PC-3 (cell line): ENCODE measurements at regions not wholly inside any gene's neighbourhood (a gene's known extent, or its start where the extent isn't known, plus 50 kb on each side); places are given as distances from the start of the nearest gene placed in this dataset.

ENCODE experiments used
- ATAC-seq: fragments of 200-7000 bp; cut with Tn5 transposase; 2 replicates; pipeline ENCODE4 v1.9.1; 2020; ENCODE audit warnings: mild to moderate bottlenecking, moderate library complexity
- BruUV-seq: library from RNA; stranded (reverse); fragments of 400-500 nt; replicated peaks from 2 replicates; lab custom pipeline; 2021; lab: Mats Ljungman, UMichigan
- CTCF ChIA-PET: fragments of 300-600 bp; sonication (Branson Sonifier 250); formaldehyde crosslinking; loops from one replicate; lab custom pipeline; 2022; ENCODE audit warnings: antibody characterized with exemption; lab: Charles Lee
- POLR2A ChIA-PET: fragments of 300-600 bp; sonication (Branson Sonifier 250); formaldehyde crosslinking; loops from one replicate; lab custom pipeline; 2022; ENCODE audit warnings: antibody characterized with exemption; ENCODE audit not compliant: unreplicated experiment; lab: Charles Lee
- DNase-seq: peaks from one replicate; pipeline ENCODE4 v3.0.0-alpha.2; 2015
- H2AFZ ChIP-seq: fragments of 300-600 bp; sonication (generic); 2 replicates; pipeline ENCODE4 v1.6.0; 2016; ENCODE audit warnings: antibody characterized with exemption, low read length
- H3F3A ChIP-seq: fragments of 300-600 bp; sonication (generic); one replicate; pipeline ENCODE4 v1.6.0; 2017; ENCODE audit warnings: antibody characterized with exemption, low read length, control low read depth, mild to moderate bottlenecking; ENCODE audit not compliant: unreplicated experiment
- H3K27ac ChIP-seq: fragments of 300-600 bp; sonication (generic); 2 replicates; pipeline ENCODE4 v1.5.1; 2016; ENCODE audit warnings: mild to moderate bottlenecking, low read length
- H3K27me3 ChIP-seq: fragments of 300-600 bp; sonication (generic); 2 replicates; pipeline ENCODE4 v1.6.1; 2016; ENCODE audit warnings: low read length, mixed read lengths
- H3K36me3 ChIP-seq: fragments of 300-600 bp; sonication (generic); 2 replicates; pipeline ENCODE4 v1.6.1; 2016; ENCODE audit warnings: low read depth, mixed run types, low read length, mixed read lengths
- H3K4me1 ChIP-seq: fragments of 300-600 bp; sonication (generic); 2 replicates; pipeline ENCODE4 v1.5.1; 2016; ENCODE audit warnings: low read length; ENCODE audit not compliant: insufficient read depth
- H3K4me2 ChIP-seq: fragments of 300-600 bp; sonication (generic); 2 replicates; pipeline ENCODE4 v1.6.0; 2016; ENCODE audit warnings: low read length
- H3K4me3 ChIP-seq: fragments of 300-600 bp; sonication (generic); 2 replicates; pipeline ENCODE4 v1.5.1; 2016; ENCODE audit warnings: mild to moderate bottlenecking, low read length, mixed read lengths
- H3K79me2 ChIP-seq: fragments of 300-600 bp; sonication (generic); 2 replicates; pipeline ENCODE4 v1.6.1; 2017; ENCODE audit warnings: low read length, mixed read lengths
- H3K9ac ChIP-seq: fragments of 300-600 bp; sonication (generic); 2 replicates; pipeline ENCODE4 v1.6.0; 2016; ENCODE audit warnings: mild to moderate bottlenecking, low read length
- H3K9me2 ChIP-seq: fragments of 300-600 bp; sonication (generic); replicated peaks from 2 replicates; pipeline ENCODE4 v1.6.1; 2016; ENCODE audit warnings: mixed run types, low read length, mixed read lengths
- H3K9me3 ChIP-seq: fragments of 300-600 bp; sonication (generic); 2 replicates; pipeline ENCODE4 v1.6.1; 2016; ENCODE audit warnings: low read length, mixed read lengths
- H4K20me1 ChIP-seq: fragments of 300-600 bp; sonication (generic); 2 replicates; pipeline ENCODE4 v1.6.1; 2016; ENCODE audit warnings: low read length, mixed read lengths
- EZH2 ChIP-seq: fragments of 300-600 bp; sonication (generic); IDR thresholded peaks from one replicate; pipeline ENCODE4 v1.6.1; 2017; ENCODE audit warnings: antibody characterized with exemption, mild to moderate bottlenecking, low read length; ENCODE audit not compliant: unreplicated experiment
- EZH2phosphoT487 ChIP-seq: fragments of 300-600 bp; sonication (generic); IDR thresholded peaks from 2 replicates; pipeline ENCODE4 v1.6.1; 2018; ENCODE audit warnings: mild to moderate bottlenecking, antibody characterized with exemption, low read length, borderline replicate concordance
- intact Hi-C: fragments of 100-400 bp; cut with micrococcal nuclease; formaldehyde crosslinking; loops from 2 replicates; pipeline ENCODE4 v1.9.0; 2023
- TF ChIP-seq, protein P1 (sequence below): fragments of 300-600 bp; sonication (generic); conservative IDR thresholded peaks from 2 replicates; pipeline ENCODE4 v1.5.1; 2017; ENCODE audit warnings: antibody characterized with exemption, low read depth, mild to moderate bottlenecking, low read length

DNA sequence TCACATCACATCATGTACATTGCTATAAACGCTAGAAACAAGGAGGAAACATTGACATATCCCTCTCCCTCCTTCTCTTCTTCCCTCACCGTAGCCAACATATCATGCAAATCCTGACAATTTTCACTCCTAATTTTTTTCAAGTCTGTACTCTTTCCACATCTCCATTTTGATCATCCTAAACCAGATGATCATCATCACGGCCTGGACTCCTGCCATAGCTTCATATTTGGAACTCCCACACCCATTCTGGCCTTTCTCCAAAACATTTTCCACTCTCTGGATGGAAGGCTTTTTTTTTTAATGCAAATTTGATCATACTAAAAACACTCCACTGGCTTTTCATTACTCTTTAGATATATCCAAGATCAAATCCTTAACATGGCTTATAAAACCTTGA, 248.0 kb upstream of the CNTN3 start:
- intact Hi-C loops, result no loop called here
- no TSS peak for BruUV-seq
- Histone ChIP-seq H3K27ac (no peak overlapping the region), H3K4me1 (no peaks in the 10 kb centered on the region), H3F3A (no peaks in the 10 kb centered on the region), H3K9me2 (no peaks in the 10 kb centered on the region), H4K20me1 (no peaks in the 10 kb centered on the region), H3K27me3 (no peaks in the 10 kb centered on the region), H3K9ac (no peak overlapping the region), H3K9me3 (peaks cover 47% of the 10 kb centered on the region), H3K36me3 (no peaks in the 10 kb centered on the region), H3K4me3 (no peak overlapping the region), H3K4me2 (no peak overlapping the region), H2AFZ (no peak overlapping the region), H3K79me2 (no peaks in the 10 kb centered on the region)
- POLR2A ChIA-PET, result no interaction called here
- ATAC-seq, result no peak
- DNase-seq, result no peak
- no peak for TF ChIP-seq EZH2
- TF ChIP-seq EZH2phosphoT487, result no peak
- TF ChIP-seq, protein P1, sequence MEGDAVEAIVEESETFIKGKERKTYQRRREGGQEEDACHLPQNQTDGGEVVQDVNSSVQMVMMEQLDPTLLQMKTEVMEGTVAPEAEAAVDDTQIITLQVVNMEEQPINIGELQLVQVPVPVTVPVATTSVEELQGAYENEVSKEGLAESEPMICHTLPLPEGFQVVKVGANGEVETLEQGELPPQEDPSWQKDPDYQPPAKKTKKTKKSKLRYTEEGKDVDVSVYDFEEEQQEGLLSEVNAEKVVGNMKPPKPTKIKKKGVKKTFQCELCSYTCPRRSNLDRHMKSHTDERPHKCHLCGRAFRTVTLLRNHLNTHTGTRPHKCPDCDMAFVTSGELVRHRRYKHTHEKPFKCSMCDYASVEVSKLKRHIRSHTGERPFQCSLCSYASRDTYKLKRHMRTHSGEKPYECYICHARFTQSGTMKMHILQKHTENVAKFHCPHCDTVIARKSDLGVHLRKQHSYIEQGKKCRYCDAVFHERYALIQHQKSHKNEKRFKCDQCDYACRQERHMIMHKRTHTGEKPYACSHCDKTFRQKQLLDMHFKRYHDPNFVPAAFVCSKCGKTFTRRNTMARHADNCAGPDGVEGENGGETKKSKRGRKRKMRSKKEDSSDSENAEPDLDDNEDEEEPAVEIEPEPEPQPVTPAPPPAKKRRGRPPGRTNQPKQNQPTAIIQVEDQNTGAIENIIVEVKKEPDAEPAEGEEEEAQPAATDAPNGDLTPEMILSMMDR, result no peak
- CTCF ChIA-PET, result no interaction called here

DNA sequence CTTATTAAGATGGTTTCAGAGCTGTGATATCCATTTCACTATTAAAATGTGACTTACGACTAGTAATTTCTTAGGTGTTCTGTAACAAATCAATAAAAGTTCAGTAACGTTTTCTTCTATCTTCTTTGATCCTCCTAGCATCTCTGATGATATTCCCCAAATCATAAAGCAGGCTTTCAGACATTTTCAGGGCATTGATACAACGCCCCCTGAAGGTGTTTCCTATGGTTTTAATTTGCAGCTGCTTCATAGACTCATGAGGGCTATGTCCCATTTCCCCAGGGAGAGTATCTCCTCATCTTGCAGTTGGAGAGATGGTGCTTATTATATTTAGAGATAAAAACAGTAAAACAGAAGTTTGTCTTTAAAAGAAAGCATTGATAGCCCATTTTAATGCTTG, 246.8 kb upstream of the CNTN3 start:
- no peak overlapping the region for H3K4me3 ChIP-seq
- peaks cover 58% of the 10 kb centered on the region for H3K9me3 ChIP-seq
- no peak overlapping the region for H2AFZ ChIP-seq
- no peaks in the 10 kb centered on the region for H3K4me1 ChIP-seq
- no peaks in the 10 kb centered on the region for H3F3A ChIP-seq
- TF ChIP-seq, protein P1, result no peak
- TF ChIP-seq EZH2 (no peak), EZH2phosphoT487 (no peak)
- ChIA-PET CTCF (no interaction called here), POLR2A (no interaction called here)
- ATAC-seq (no peak), DNase-seq (no peak)
- BruUV-seq, result no TSS peak
- no peak overlapping the region for H3K4me2 ChIP-seq
- H4K20me1 ChIP-seq, result no peaks in the 10 kb centered on the region
- H3K9me2 ChIP-seq, result no peaks in the 10 kb centered on the region
- no peaks in the 10 kb centered on the region for H3K36me3 ChIP-seq
- intact Hi-C loops, result no loop called here
- H3K27ac ChIP-seq, result no peak overlapping the region
- H3K27me3 ChIP-seq, result no peaks in the 10 kb centered on the region
- no peaks in the 10 kb centered on the region for H3K79me2 ChIP-seq
- H3K9ac ChIP-seq, result no peak overlapping the region

DNA sequence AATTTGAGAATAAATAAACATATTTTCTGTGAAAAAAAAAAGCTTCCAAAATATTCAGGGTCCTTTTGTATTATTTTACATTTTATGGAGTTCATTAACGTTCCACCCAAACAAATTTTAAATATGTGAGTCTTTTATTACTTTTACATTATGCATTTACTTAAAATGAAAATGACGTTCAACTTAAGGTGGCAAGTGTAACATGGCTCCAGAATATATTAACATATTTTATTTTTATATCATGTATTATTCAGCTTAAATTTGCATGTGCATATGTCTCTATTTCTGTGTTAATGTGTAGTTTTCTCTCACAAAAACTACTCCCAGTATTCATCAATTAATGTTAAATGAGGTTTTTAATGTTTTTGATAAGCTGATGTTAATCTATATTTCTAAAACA, 243.6 kb upstream of the CNTN3 start:
- no peak overlapping the region for H3K9ac ChIP-seq
- no peak overlapping the region for H3K27ac ChIP-seq
- H3K9me3 ChIP-seq, result peaks cover 49% of the 10 kb centered on the region
- no TSS peak for BruUV-seq
- no peaks in the 10 kb centered on the region for H3K36me3 ChIP-seq
- no peaks in the 10 kb centered on the region for H3K4me1 ChIP-seq
- TF ChIP-seq EZH2phosphoT487 (no peak), EZH2 (no peak)
- TF ChIP-seq, protein P1, result no peak
- no peaks in the 10 kb centered on the region for H3K27me3 ChIP-seq
- H3K4me3 ChIP-seq, result no peak overlapping the region
- no peaks in the 10 kb centered on the region for H3F3A ChIP-seq
- ChIA-PET POLR2A (no interaction called here), CTCF (no interaction called here)
- no peak overlapping the region for H3K4me2 ChIP-seq
- intact Hi-C loops, result no loop called here
- H4K20me1 ChIP-seq, result no peaks in the 10 kb centered on the region
- H2AFZ ChIP-seq, result no peak overlapping the region
- DNase-seq, result no peak
- H3K9me2 ChIP-seq, result no peaks in the 10 kb centered on the region
- H3K79me2 ChIP-seq, result no peaks in the 10 kb centered on the region
- no peak for ATAC-seq
